ENCODE measurements at regions not wholly inside any gene's neighbourhood (a gene's known extent, or its start where the extent isn't known, plus 50 kb on each side); places are given as distances from the start of the nearest gene placed in this dataset.
"Not testable (repeated sequence)": the region's sequence is repeated elsewhere in the genome, so short reads cannot be mapped to it uniquely, and the experiment has no call there.

- DNase-seq (ENCODE audit: low spot score) = no peak
- H3K9me3 Mint-ChIP-seq = no peaks in the 10 kb centered on the region
- no peaks in the 10 kb centered on the region for H3K27me3 Mint-ChIP-seq (ENCODE audit: low read depth)
- H3K4me3 Mint-ChIP-seq = no peak overlapping the region
- no peaks in the 10 kb centered on the region for H3K36me3 Mint-ChIP-seq (ENCODE audit: low read depth)
- H3K4me1 Mint-ChIP-seq (ENCODE audit: low read depth) = no peaks in the 10 kb centered on the region
- no peak overlapping the region for H3K27ac Mint-ChIP-seq
Measured at GRCh38 chr3:107452436-107452835, 70.3 kb upstream of the BBX start.

- no peak for DNase-seq (ENCODE audit: low spot score)
- Mint-ChIP-seq H3K4me3 (no peak overlapping the region), H3K9me3 (no peaks in the 10 kb centered on the region), H3K4me1 (ENCODE audit: low read depth) (no peaks in the 10 kb centered on the region), H3K27me3 (ENCODE audit: low read depth) (no peaks in the 10 kb centered on the region), H3K36me3 (ENCODE audit: low read depth) (no peaks in the 10 kb centered on the region), H3K27ac (no peak overlapping the region)
Measured at GRCh38 chr3:107453504-107453903, 69.3 kb upstream of the BBX start.

- no peaks in the 10 kb centered on the region for H3K4me1 Mint-ChIP-seq (ENCODE audit: low read depth)
- H3K4me3 Mint-ChIP-seq = no peak overlapping the region
- H3K9me3 Mint-ChIP-seq = no peaks in the 10 kb centered on the region
Measured at GRCh38 chr3:107455621-107456020, 67.1 kb upstream of the BBX start.

GRCh38 chr3:107456501-107456900 lies 66.3 kb upstream of the BBX start:
- Mint-ChIP-seq H3K4me1 (ENCODE audit: low read depth) (no peaks in the 10 kb centered on the region), H3K27ac (no peak overlapping the region), H3K27me3 (ENCODE audit: low read depth) (no peaks in the 10 kb centered on the region), H3K36me3 (ENCODE audit: low read depth) (no peaks in the 10 kb centered on the region), H3K9me3 (no peaks in the 10 kb centered on the region), H3K4me3 (no peak overlapping the region)
- no peak for DNase-seq (ENCODE audit: low spot score)

More at GRCh38 chr3:107455621-107456020, 67.1 kb upstream of the BBX start:
- no peak overlapping the region for H3K27ac Mint-ChIP-seq
- DNase-seq (ENCODE audit: low spot score) = no peak
- no peaks in the 10 kb centered on the region for H3K36me3 Mint-ChIP-seq (ENCODE audit: low read depth)
- H3K27me3 Mint-ChIP-seq (ENCODE audit: low read depth) = no peaks in the 10 kb centered on the region

GRCh38 chr3:107458871-107459270 lies 63.9 kb upstream of the BBX start:
- peaks cover 4% of the 10 kb centered on the region for H3K27me3 Mint-ChIP-seq (ENCODE audit: low read depth)
- H3K36me3 Mint-ChIP-seq (ENCODE audit: low read depth) = no peaks in the 10 kb centered on the region
- H3K27ac Mint-ChIP-seq = no peak overlapping the region
- no peak for DNase-seq (ENCODE audit: low spot score)
- H3K9me3 Mint-ChIP-seq = no peaks in the 10 kb centered on the region
- no peaks in the 10 kb centered on the region for H3K4me1 Mint-ChIP-seq (ENCODE audit: low read depth)
- no peak overlapping the region for H3K4me3 Mint-ChIP-seq

- Mint-ChIP-seq H3K4me1 (ENCODE audit: low read depth) (no peaks in the 10 kb centered on the region), H3K9me3 (no peaks in the 10 kb centered on the region), H3K27ac (no peak overlapping the region), H3K27me3 (ENCODE audit: low read depth) (peaks cover 4% of the 10 kb centered on the region), H3K36me3 (ENCODE audit: low read depth) (no peaks in the 10 kb centered on the region), H3K4me3 (no peak overlapping the region)
- no peak for DNase-seq (ENCODE audit: low spot score)
Measured at GRCh38 chr3:107461721-107462120, 61.0 kb upstream of the BBX start.

GRCh38 chr3:107464037-107464436 lies 58.7 kb upstream of the BBX start:
- H3K9me3 Mint-ChIP-seq = no peaks in the 10 kb centered on the region

GRCh38 chr3:107465064-107465631 lies 57.6 kb upstream of the BBX start:
- no peak overlapping the region for H3K4me3 Mint-ChIP-seq
- no peaks in the 10 kb centered on the region for H3K4me1 Mint-ChIP-seq (ENCODE audit: low read depth)
- H3K27ac Mint-ChIP-seq = no peak overlapping the region
- no peak for DNase-seq (ENCODE audit: low spot score)
- no peaks in the 10 kb centered on the region for H3K36me3 Mint-ChIP-seq (ENCODE audit: low read depth)
- peaks cover 6% of the 10 kb centered on the region for H3K27me3 Mint-ChIP-seq (ENCODE audit: low read depth)
- H3K9me3 Mint-ChIP-seq = no peaks in the 10 kb centered on the region

More at GRCh38 chr3:107464037-107464436, 58.7 kb upstream of the BBX start:
- H3K4me1 Mint-ChIP-seq (ENCODE audit: low read depth) = no peaks in the 10 kb centered on the region
- no peak overlapping the region for H3K4me3 Mint-ChIP-seq
- no peak overlapping the region for H3K27ac Mint-ChIP-seq
- peaks cover 4% of the 10 kb centered on the region for H3K27me3 Mint-ChIP-seq (ENCODE audit: low read depth)
- DNase-seq (ENCODE audit: low spot score) = no peak
- no peaks in the 10 kb centered on the region for H3K36me3 Mint-ChIP-seq (ENCODE audit: low read depth)

- no peak for DNase-seq (ENCODE audit: low spot score)
- Mint-ChIP-seq H3K27me3 (ENCODE audit: low read depth) (peaks cover 11% of the 10 kb centered on the region), H3K9me3 (no peaks in the 10 kb centered on the region), H3K4me3 (no peak overlapping the region), H3K27ac (no peak overlapping the region), H3K36me3 (ENCODE audit: low read depth) (no peaks in the 10 kb centered on the region), H3K4me1 (ENCODE audit: low read depth) (no peaks in the 10 kb centered on the region)
Measured at GRCh38 chr3:107468782-107469181, 54.0 kb upstream of the BBX start.

GRCh38 chr3:107470496-107470895 lies 52.3 kb upstream of the BBX start:
- H3K4me3 Mint-ChIP-seq; H3K4me1 Mint-ChIP-seq (ENCODE audit: low read depth); DNase-seq (ENCODE audit: low spot score); H3K36me3 Mint-ChIP-seq (ENCODE audit: low read depth); H3K9me3 Mint-ChIP-seq; H3K27ac Mint-ChIP-seq: not testable (repeated sequence)
- H3K27me3 Mint-ChIP-seq (ENCODE audit: low read depth) = peaks cover 14% of the 10 kb centered on the region
